GM19351 (cell line): ENCODE measurements at regions not wholly inside any gene's neighbourhood (a gene's known extent, or its start where the extent isn't known, plus 50 kb on each side); places are given as distances from the start of the nearest gene placed in this dataset.

ENCODE experiments used
- ATAC-seq: cut with Tn5 transposase; IDR thresholded peaks from one replicate; pipeline ENCODE4 v1.9.1; 2021; ENCODE audit warnings: mild to moderate bottlenecking, moderate library complexity; ENCODE audit not compliant: unreplicated experiment

- no peak for ATAC-seq
Measured at GRCh38 chr13:85316506-85317025, 482.7 kb downstream of the SLITRK6 start.

DNA sequence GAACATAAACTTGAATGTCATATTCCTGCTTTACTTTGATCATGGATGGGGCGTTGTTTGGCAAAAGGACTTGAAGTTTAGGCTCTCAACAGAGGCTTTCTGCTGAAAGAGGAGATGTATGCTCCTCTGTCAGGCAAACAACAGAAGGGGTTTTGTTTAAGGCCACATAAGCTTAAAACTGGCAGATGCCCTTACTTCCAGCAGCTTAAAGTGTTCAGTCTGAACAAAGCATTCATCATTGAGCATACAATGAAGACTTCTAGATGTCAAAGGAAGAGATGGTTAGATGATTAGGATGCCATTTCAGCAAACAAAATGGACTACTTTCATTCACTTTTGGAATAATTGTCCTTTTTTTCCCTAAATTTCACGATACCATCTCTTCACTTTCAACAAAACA, 484.5 kb downstream of the SLITRK6 start:
- ATAC-seq: no peak

DNA sequence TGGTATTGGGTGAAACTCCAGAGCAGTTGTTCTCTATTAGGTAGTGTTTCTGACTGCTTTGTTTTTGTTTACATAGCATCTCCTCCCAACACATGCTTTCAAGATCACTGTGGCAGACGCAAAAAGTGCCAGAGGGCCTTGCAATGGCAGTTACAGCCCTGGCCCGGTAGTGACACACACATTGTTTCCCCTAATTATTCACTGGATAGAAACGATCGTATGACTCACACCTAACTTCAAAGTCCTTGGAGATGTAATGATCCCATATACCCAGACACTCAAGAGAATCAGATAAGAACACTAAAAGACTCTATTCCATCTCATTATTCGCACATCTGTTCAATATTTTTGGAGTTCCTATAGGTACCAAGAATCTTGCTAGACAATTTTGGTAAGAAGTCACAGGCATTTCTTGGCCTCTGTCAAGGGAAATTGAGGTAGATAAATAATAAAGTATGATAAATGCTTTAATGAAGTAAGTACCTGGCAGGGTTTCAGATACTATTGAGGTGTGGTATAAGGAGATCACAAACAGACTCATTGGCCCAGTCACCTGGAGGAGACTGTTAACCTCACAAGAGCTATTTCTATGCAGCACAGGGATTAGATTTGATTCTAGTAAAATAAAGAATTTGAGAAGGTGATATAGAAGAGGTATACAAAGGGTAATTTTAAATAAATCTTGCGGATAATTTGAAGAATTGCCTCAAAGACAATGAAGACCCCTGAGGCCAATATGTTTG, 485.3 kb downstream of the SLITRK6 start:
- ATAC-seq: no peak

DNA sequence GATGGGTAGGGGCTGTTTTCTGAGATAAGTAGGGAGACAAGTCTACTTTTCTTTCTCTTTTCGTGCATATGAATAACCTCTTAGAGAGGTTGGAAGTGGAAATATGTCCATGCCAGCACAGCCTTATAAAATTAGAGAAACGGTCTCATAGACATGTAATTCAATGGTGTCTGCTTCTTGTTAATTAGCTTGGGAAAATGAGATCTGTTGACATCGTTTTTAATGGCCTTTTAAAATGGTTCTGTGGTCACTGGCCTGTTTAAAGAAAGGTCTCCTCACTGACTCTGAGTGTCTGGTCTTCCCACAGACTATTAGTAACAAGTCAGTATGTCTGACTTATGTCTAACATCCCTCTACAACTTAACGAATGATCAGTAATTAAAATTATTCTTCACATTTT, 487.1 kb downstream of the SLITRK6 start:
- no peak for ATAC-seq

DNA sequence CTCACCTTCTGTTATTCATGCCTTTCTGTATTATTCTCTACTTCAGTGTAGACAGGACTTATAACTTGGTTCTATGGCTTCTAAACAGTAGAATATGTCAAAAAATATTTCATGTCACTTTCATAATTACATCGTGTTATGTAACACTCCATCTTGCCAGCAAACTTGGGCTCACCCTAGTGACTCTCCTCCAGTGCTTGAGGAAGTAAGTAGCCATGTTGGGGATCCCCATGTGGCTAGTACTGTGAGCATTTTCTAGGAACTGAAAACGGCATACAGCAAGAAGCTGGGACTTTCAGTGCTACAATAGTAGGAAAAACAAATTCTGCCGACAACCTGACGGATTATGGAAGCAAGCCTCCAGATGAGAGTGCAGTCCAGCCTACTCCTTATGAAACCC, 495.6 kb downstream of the SLITRK6 start:
- ATAC-seq: no peak

DNA sequence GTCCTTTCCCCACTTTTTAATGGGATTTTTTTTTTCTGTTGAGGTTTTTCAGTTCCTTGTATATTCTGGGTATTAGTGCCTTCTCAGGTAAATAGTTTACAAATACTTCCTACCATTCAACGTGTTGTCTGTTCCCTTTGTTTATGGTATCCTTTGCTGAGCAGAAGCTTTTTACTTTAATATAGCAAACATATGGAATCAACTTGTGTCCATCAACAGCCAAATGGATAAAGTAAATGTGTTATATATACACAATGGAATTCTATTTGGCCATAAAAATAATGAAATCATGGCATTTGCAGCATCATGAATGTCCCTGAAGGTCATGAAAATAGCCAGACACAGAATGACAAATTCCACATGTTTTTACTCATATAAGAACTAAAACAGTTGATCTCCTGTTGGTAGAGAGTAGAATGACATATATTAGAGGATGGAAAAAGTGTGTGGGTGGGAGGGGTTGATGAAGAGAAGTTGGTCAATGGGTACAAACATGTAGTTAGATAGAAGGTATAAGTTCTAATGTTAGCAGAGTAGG, 500.8 kb downstream of the SLITRK6 start:
- ATAC-seq: no peak

GRCh38 chr13:85288698-85289097, 510.5 kb downstream of the SLITRK6 start:
- no peak for ATAC-seq

DNA sequence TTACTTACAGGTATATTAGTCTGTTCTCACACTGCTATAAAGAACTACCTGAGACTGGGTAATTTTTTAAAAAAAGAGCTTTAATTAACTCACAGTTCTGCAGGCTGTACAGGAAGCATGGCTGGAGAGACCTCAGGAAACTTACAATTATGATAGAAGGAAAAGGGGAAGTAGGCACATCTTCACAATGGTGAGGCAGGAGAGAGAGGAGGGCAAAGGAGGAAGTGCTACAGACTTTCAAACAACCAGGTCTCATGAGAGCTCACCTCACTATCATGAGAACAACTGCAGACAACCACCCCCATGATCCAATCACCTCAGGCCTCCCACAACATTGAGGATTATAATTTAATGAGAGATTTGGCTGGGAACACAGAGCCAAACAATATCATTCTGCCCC, 511.7 kb downstream of the SLITRK6 start:
- ATAC-seq: no peak

DNA sequence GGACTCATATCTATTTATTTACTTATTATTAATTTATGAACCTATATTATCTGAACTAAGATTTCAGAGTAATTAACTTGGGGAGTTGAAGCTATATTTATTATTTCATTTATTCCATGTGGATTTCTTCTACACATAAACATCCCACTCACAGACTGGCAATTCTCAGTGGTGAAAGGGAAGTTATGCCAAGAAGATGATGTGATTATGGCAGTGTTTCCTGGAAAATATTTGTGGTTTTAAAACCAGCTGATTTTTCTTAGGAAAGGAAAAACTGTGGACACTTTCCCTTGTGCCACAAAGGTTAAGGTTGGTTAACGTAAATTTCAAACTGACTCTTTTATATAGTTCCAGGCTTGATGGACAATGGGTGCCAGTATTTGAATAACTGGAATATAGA, 513.1 kb downstream of the SLITRK6 start:
- no peak for ATAC-seq

GRCh38 chr13:85284349-85284748, 514.9 kb downstream of the SLITRK6 start:
- no peak for ATAC-seq

DNA sequence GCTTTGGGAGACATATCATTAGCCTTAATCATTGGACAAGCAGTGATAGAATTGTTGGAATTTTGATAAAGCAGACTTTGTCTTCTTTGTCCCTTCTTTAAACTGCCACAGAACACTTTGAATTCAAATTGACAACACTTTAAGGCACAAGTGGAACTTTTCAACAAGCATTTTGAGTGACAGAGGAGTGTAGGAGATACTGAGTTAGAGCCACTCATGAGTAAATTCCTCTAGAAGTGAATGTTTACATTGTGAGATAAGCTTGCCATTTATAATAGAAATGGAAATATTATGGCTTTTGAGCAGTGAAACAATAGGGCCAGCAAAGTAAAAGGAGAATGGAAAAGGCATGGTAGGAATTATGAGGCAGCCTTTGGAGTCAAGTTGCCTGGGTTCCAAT, 515.8 kb downstream of the SLITRK6 start:
- no peak for ATAC-seq

DNA sequence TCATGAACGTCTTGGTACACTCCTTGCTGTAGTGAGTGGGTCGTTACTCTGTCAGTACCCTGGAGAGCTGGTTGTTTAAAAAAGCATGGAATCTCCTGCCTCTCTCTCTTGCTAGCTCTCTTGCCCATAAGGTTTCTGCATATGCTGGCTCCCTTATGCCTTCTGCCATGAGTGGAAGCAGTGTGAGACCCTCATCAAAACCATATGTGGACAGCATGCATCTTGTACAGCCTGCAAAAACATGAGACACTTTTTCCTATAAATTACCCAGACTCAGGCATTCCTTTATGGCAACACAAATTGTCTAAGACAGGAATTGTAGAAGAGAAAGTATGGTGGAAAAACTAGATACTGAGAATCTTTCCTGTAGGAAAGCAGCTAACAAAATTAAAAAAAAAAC, 516.3 kb downstream of the SLITRK6 start:
- no peak for ATAC-seq

GRCh38 chr13:85278851-85279250, 520.4 kb downstream of the SLITRK6 start:
- no peak for ATAC-seq

DNA sequence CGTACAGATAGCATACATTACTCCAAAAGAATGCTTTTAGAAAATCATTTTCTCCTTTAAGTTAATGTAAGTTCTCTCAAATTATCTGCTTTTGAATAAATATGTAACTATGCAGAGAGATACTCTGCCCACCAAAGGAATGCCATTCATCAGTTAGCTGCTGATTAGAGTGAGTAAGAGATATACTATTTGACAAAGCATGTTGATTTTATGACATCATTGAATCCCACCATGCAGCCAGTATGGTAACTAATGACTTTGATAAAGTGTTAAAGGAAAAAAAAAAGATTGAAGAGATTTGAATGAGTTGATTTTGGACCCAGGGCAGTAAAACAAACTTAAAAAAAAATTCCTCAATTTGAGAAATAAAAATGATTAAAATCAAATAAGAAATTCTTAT, 521.5 kb downstream of the SLITRK6 start:
- ATAC-seq: no peak

- no peak for ATAC-seq
Measured at GRCh38 chr13:85266771-85267170, 532.4 kb downstream of the SLITRK6 start.

DNA sequence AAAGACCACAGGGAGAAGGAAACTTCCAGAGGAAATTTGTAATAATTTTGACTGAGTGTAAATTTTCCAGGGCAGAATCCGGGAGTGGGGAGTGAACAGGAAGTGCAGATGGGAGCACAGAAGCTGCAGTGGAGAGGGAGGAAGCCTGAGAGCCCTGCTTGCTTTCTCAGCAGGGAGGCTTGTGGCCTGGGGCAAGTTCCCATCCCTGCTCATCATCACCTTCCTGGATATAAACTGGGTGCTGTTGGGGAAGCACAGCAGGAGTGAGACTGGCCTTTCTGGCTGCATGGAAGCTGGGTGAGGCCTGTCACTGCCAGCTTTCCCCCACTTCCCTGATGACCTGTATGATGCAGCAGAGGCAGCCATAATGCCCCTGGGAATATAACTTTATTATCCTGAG, 532.9 kb downstream of the SLITRK6 start:
- ATAC-seq: no peak

DNA sequence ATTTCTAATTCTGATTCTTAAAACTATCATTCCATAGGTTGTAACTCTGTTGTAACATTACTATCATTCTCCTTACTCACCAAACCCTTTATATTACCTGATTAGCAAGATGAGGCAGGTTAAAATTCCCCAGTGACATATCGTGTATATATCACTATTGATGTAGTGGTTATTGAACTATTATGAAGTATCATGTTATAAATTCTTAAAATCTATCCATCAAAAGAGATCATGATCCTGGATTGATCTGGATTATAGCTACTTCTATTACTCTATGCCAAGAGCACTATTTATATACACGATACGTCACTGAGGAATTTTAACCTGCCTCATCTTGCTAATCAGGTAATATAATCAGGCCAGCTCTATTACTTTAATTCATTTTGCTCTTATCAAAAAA, 533.9 kb downstream of the SLITRK6 start:
- no peak for ATAC-seq

- ATAC-seq: no peak
Measured at GRCh38 chr13:85262499-85262898, 536.7 kb downstream of the SLITRK6 start.

- no peak for ATAC-seq
Measured at GRCh38 chr13:85261757-85262346, 537.4 kb downstream of the SLITRK6 start.

DNA sequence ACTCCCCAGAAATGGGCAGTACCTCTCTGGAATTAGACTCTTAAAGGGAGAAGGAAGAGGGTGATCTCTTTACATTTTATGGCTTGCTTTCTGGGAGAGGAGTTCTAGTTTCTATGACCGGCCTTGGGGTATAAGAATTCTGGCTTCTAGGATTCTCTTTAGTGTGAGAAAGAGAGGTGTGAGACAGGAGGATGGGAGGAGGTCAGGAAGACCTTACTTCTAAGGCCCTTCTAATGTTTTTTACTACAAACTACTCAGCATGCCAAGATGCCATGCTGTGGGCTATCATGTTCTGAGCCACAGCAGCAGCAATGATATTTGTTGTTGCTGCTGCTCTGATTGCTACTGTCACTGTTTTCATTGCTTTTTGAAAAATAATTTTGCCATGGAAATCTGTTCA, 538.3 kb downstream of the SLITRK6 start:
- ATAC-seq: no peak

GRCh38 chr13:85255978-85256377, 543.2 kb downstream of the SLITRK6 start:
- ATAC-seq: no peak

DNA sequence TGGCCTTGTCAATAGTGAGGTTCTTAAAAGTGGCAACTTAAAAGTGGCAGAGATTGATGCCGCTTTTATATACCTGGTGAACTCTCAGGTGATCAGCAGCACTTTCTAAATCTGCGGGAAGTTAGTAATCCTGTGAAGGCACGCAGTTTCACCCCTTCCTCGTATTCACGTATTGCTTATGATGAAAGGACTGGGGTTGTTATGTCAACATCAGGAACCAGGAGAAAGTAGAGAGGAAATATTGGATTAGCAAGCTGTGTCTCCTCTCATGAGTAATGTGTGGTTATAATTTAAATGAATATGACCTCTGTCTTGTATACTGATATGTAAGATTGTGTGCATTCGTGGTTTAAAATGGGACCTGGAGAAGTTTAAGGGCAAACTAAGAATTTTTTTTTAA, 544.6 kb downstream of the SLITRK6 start:
- no peak for ATAC-seq
